Glutamatergic neuron (in vitro differentiated cells): ENCODE measurements at regions not wholly inside any gene's neighbourhood (a gene's known extent, or its start where the extent isn't known, plus 50 kb on each side); places are given as distances from the start of the nearest gene placed in this dataset.

Experiments
- DNase-seq: peaks from one replicate; pipeline ENCODE4 v3.0.0; 2022
- H3K27ac Mint-ChIP-seq: one replicate; pipeline ENCODE4 v1.8.0; 2020; ENCODE audit warnings: mild to moderate bottlenecking, mixed read lengths, inconsistent platforms; ENCODE audit not compliant: unreplicated experiment
- H3K27me3 Mint-ChIP-seq: one replicate; pipeline ENCODE4 v1.8.0; 2020; ENCODE audit warnings: mild to moderate bottlenecking, moderate library complexity, mixed read lengths, inconsistent platforms; ENCODE audit not compliant: unreplicated experiment
- H3K36me3 Mint-ChIP-seq: one replicate; pipeline ENCODE4 v1.8.0; 2020; ENCODE audit warnings: mild to moderate bottlenecking, mixed read lengths, inconsistent platforms; ENCODE audit not compliant: unreplicated experiment
- H3K4me1 Mint-ChIP-seq: one replicate; pipeline ENCODE4 v1.8.0; 2020; ENCODE audit warnings: mild to moderate bottlenecking, low read depth, mixed read lengths, inconsistent platforms; ENCODE audit not compliant: unreplicated experiment
- H3K4me3 Mint-ChIP-seq: one replicate; pipeline ENCODE4 v1.8.0; 2020; ENCODE audit warnings: mild to moderate bottlenecking, mixed read lengths, inconsistent platforms; ENCODE audit not compliant: unreplicated experiment
- H3K9me3 Mint-ChIP-seq: one replicate; pipeline ENCODE4 v1.8.0; 2020; ENCODE audit warnings: mild to moderate bottlenecking, moderate library complexity, mixed read lengths, inconsistent platforms; ENCODE audit not compliant: unreplicated experiment
- TF ChIP-seq, protein P1 (sequence below): fragments of 200-600 bp; sonication (generic); IDR thresholded peaks from one replicate; pipeline ENCODE4 v1.5.0; 2021; ENCODE audit not compliant: partially characterized antibody, unreplicated experiment

- TF ChIP-seq, protein P1, sequence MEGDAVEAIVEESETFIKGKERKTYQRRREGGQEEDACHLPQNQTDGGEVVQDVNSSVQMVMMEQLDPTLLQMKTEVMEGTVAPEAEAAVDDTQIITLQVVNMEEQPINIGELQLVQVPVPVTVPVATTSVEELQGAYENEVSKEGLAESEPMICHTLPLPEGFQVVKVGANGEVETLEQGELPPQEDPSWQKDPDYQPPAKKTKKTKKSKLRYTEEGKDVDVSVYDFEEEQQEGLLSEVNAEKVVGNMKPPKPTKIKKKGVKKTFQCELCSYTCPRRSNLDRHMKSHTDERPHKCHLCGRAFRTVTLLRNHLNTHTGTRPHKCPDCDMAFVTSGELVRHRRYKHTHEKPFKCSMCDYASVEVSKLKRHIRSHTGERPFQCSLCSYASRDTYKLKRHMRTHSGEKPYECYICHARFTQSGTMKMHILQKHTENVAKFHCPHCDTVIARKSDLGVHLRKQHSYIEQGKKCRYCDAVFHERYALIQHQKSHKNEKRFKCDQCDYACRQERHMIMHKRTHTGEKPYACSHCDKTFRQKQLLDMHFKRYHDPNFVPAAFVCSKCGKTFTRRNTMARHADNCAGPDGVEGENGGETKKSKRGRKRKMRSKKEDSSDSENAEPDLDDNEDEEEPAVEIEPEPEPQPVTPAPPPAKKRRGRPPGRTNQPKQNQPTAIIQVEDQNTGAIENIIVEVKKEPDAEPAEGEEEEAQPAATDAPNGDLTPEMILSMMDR: no peak
- Mint-ChIP-seq H3K4me1 (peaks cover 2% of the 10 kb centered on the region), H3K27ac (no peak overlapping the region), H3K9me3 (peaks cover 11% of the 10 kb centered on the region), H3K36me3 (peaks cover 12% of the 10 kb centered on the region), H3K4me3 (no peak overlapping the region), H3K27me3 (peaks cover 4% of the 10 kb centered on the region)
- no peak for DNase-seq
Measured at GRCh38 chr7:47648275-47648925, 66.5 kb upstream of the TNS3 start.

- DNase-seq: no peak
- Mint-ChIP-seq H3K27me3 (peaks cover 4% of the 10 kb centered on the region), H3K4me3 (no peak overlapping the region), H3K4me1 (peaks cover 2% of the 10 kb centered on the region), H3K36me3 (peaks cover 13% of the 10 kb centered on the region), H3K27ac (no peak overlapping the region), H3K9me3 (peaks cover 12% of the 10 kb centered on the region)
- TF ChIP-seq, protein P1: no peak
Measured at GRCh38 chr7:47647918-47648250, 66.0 kb upstream of the TNS3 start.

- H3K27me3 Mint-ChIP-seq: peaks cover 4% of the 10 kb centered on the region
Measured at GRCh38 chr7:47647181-47647917, 65.4 kb upstream of the TNS3 start.

GRCh38 chr7:47643716-47644400, 61.9 kb upstream of the TNS3 start:
- Mint-ChIP-seq H3K27ac (no peak overlapping the region), H3K4me3 (no peak overlapping the region), H3K9me3 (peaks cover 12% of the 10 kb centered on the region), H3K4me1 (peaks cover 2% of the 10 kb centered on the region), H3K36me3 (peaks cover 13% of the 10 kb centered on the region), H3K27me3 (peaks cover 3% of the 10 kb centered on the region)
- TF ChIP-seq, protein P1: no peak
- no peak for DNase-seq

More at GRCh38 chr7:47647181-47647917, 65.4 kb upstream of the TNS3 start:
- Mint-ChIP-seq H3K4me1 (peaks cover 2% of the 10 kb centered on the region), H3K27ac (no peak overlapping the region), H3K9me3 (peaks cover 12% of the 10 kb centered on the region), H3K36me3 (peaks cover 13% of the 10 kb centered on the region), H3K4me3 (no peak overlapping the region)
- TF ChIP-seq, protein P1: no peak
- DNase-seq: no peak

GRCh38 chr7:47640265-47640664, 58.4 kb upstream of the TNS3 start:
- TF ChIP-seq, protein P1: no peak
- Mint-ChIP-seq H3K9me3 (peaks cover 11% of the 10 kb centered on the region), H3K36me3 (peaks cover 12% of the 10 kb centered on the region), H3K27me3 (no peaks in the 10 kb centered on the region), H3K4me1 (no peaks in the 10 kb centered on the region), H3K4me3 (no peak overlapping the region), H3K27ac (no peak overlapping the region)
- no peak for DNase-seq
